Endothelial cell (in vitro differentiated cells): ENCODE measurements at regions not wholly inside any gene's neighbourhood (a gene's known extent, or its start where the extent isn't known, plus 50 kb on each side); places are given as distances from the start of the nearest gene placed in this dataset.

Experiments used
- DNase-seq: peaks from one replicate; pipeline ENCODE4 v3.0.0; 2021; ENCODE audit warnings: low spot score
- H3K27ac Mint-ChIP-seq: one replicate; pipeline ENCODE4 v1.8.0; 2021; ENCODE audit warnings: mixed read lengths, inconsistent platforms; ENCODE audit not compliant: unreplicated experiment
- H3K27me3 Mint-ChIP-seq: one replicate; pipeline ENCODE4 v1.8.0; 2021; ENCODE audit warnings: mild to moderate bottlenecking, moderate library complexity, mixed read lengths, inconsistent platforms; ENCODE audit not compliant: unreplicated experiment
- H3K36me3 Mint-ChIP-seq: one replicate; pipeline ENCODE4 v1.8.0; 2021; ENCODE audit warnings: mild to moderate bottlenecking, low read depth, mixed read lengths, inconsistent platforms; ENCODE audit not compliant: unreplicated experiment
- H3K4me1 Mint-ChIP-seq: one replicate; pipeline ENCODE4 v1.8.0; 2021; ENCODE audit warnings: mild to moderate bottlenecking, mixed read lengths, inconsistent platforms; ENCODE audit not compliant: unreplicated experiment
- H3K4me3 Mint-ChIP-seq: one replicate; pipeline ENCODE4 v1.8.0; 2021; ENCODE audit warnings: mild to moderate bottlenecking, mixed read lengths, inconsistent platforms; ENCODE audit not compliant: unreplicated experiment
- H3K9me3 Mint-ChIP-seq: one replicate; pipeline ENCODE4 v1.8.0; 2021; ENCODE audit warnings: mixed read lengths, inconsistent platforms; ENCODE audit not compliant: unreplicated experiment
- CTCF ChIP-seq: fragments of 200-600 bp; sonication (generic); IDR thresholded peaks from one replicate; pipeline ENCODE4 v1.5.0; 2021; ENCODE audit warnings: antibody characterized with exemption; ENCODE audit not compliant: unreplicated experiment

DNA sequence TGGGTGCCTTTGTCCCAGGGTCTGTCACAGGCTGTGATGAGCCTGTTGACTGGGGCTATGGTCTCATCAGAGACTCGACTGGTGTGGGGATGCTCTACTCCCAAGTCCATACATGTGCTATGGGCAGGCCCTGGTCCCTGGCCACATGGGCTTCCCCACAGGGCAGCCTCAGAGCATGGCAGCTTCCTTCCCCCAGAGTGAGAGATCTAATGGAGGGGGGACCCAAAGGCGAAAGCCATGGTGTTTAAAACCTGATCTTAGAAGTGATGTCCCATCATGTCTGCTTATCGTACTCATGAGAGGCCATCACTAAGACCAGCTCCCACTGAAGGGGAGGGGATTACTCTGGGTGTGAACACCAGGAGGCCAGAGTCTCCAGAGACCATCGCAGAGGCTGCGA lies 279.0 kb upstream of the RTL1 start:
- peaks cover 9% of the 10 kb centered on the region for H3K27me3 Mint-ChIP-seq
- H3K4me1 Mint-ChIP-seq: peaks cover 16% of the 10 kb centered on the region
- H3K36me3 Mint-ChIP-seq: peaks cover 3% of the 10 kb centered on the region
- DNase-seq: no peak
- no peak for TF ChIP-seq CTCF
- H3K4me3 Mint-ChIP-seq: no peak overlapping the region
- no peaks in the 10 kb centered on the region for H3K9me3 Mint-ChIP-seq
- no peak overlapping the region for H3K27ac Mint-ChIP-seq

DNA sequence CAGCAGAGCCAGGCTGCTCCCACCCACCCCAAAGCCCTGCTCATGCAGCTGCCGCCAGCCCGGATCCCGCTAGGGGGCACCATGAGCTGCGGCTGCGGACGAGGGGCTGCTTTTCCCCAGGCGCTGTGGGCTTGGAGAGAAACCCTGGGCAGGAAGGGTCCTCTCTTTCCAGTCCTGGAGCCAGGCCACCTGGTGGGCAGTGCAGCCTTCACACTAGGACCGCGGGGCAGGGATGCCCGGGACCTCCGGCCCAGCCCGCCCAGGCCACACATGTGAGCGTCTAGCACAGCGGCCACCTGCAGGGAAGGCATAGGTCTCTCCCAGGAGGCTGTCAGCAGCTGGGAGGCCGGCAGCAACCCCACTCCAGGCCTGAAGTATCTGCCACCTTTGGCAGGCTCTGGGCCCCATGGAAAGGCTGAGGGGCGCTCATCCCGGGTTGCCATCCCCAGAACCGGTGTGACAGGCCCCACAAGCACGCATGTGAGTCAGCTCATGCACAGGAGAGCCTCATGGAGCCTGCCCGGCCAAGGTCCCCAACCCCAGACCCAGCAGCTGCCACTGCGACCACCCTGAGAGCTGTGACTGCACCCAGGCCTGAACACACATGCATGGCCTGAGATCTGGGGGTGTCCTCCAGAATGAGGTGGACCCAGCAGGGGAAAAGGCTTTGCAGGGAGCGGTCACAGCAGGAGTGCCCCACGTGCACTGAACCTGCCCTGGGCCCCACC lies 280.0 kb upstream of the RTL1 start:
- peak; percentile 90 for DNase-seq
- Mint-ChIP-seq H3K36me3 (peaks cover 3% of the 10 kb centered on the region), H3K27me3 (peaks cover 4% of the 10 kb centered on the region), H3K4me3 (no peak overlapping the region), H3K4me1 (peaks cover 16% of the 10 kb centered on the region), H3K27ac (no peak overlapping the region), H3K9me3 (no peaks in the 10 kb centered on the region)
- TF ChIP-seq CTCF: peak; percentile 70

- H3K9me3 Mint-ChIP-seq: no peaks in the 10 kb centered on the region
- DNase-seq: no peak
- H3K27me3 Mint-ChIP-seq: peaks cover 4% of the 10 kb centered on the region
- no peak overlapping the region for H3K4me3 Mint-ChIP-seq
- peaks cover 16% of the 10 kb centered on the region for H3K4me1 Mint-ChIP-seq
- H3K36me3 Mint-ChIP-seq: peaks cover 3% of the 10 kb centered on the region
- TF ChIP-seq CTCF: no peak
- H3K27ac Mint-ChIP-seq: no peak overlapping the region
Measured at GRCh38 chr14:101184104-101184455, 280.6 kb upstream of the RTL1 start.

- Mint-ChIP-seq H3K4me3 (no peak overlapping the region), H3K27me3 (peaks cover 4% of the 10 kb centered on the region), H3K27ac (no peak overlapping the region), H3K4me1 (peaks cover 16% of the 10 kb centered on the region), H3K9me3 (no peaks in the 10 kb centered on the region), H3K36me3 (peaks cover 3% of the 10 kb centered on the region)
- DNase-seq: no peak
- TF ChIP-seq CTCF: no peak
Measured at GRCh38 chr14:101184572-101184971, 281.1 kb upstream of the RTL1 start.

GRCh38 chr14:101185073-101185835 lies 281.7 kb upstream of the RTL1 start:
- no peak overlapping the region for H3K27ac Mint-ChIP-seq

More at GRCh38 chr14:101185073-101185835, 281.7 kb upstream of the RTL1 start:
- DNase-seq: no peak
- Mint-ChIP-seq H3K9me3 (no peaks in the 10 kb centered on the region), H3K36me3 (peaks cover 3% of the 10 kb centered on the region), H3K27me3 (peaks cover 2% of the 10 kb centered on the region), H3K4me3 (no peak overlapping the region), H3K4me1 (peaks cover 16% of the 10 kb centered on the region)
- no peak for TF ChIP-seq CTCF
